CD4-positive, alpha-beta T cell (primary cell): ENCODE measurements at regions not wholly inside any gene's neighbourhood (a gene's known extent, or its start where the extent isn't known, plus 50 kb on each side); places are given as distances from the start of the nearest gene placed in this dataset.

Source experiments
- ATAC-seq: fragments of 200-7000 bp; cut with Tn5 transposase; one replicate; pipeline ENCODE4 v1.10.0; 2022; ENCODE audit warnings: mild to moderate bottlenecking; ENCODE audit not compliant: poor library complexity
- CTCF ChIA-PET: fragments of 350-600 bp; sonication (Branson Sonifier 250); formaldehyde crosslinking; loops from one replicate; lab custom pipeline; 2021; ENCODE audit warnings: antibody characterized with exemption, inconsistent platforms; lab: Charles Lee
- POLR2A ChIA-PET: fragments of 350-600 bp; sonication (Branson Sonifier 250); formaldehyde crosslinking; loops from one replicate; lab custom pipeline; 2021; ENCODE audit warnings: antibody characterized with exemption, inconsistent platforms; lab: Charles Lee
- DNase-seq, 14 experiments: peaks; one replicate each; pipeline ENCODE4 v3.0.0-alpha.2; 2013 to 2020; ENCODE audit warnings: mixed read lengths in 2 of 14
- H3K27ac ChIP-seq, 2 donors: one replicate each; pipeline versions ENCODE4 v1.5.1 to v1.7.0; 2013; ENCODE audit warnings: low read length in 2 of 2, low read depth in 1 of 2, mild to moderate bottlenecking in 1 of 2
- H3K27me3 ChIP-seq, 2 experiments: 1 replicate in 1 of 2; 2 replicates in 1 of 2; pipeline versions ENCODE4 v1.6.1 to v1.7.0; 2013; ENCODE audit warnings: low read length in 2 of 2, control low read depth in 1 of 2, mild to moderate bottlenecking in 1 of 2, moderate library complexity in 1 of 2; ENCODE audit not compliant: insufficient read depth in 2 of 2, control insufficient read depth in 1 of 2
- H3K36me3 ChIP-seq: one replicate; pipeline ENCODE4 v1.6.1; 2013; ENCODE audit warnings: low read length, control low read depth; ENCODE audit not compliant: insufficient read depth
- H3K4me1 ChIP-seq: one replicate; pipeline ENCODE4 v1.6.1; 2013; ENCODE audit warnings: low read length, control low read depth; ENCODE audit not compliant: insufficient read depth
- H3K4me3 ChIP-seq: one replicate; pipeline ENCODE4 v1.5.1; 2013; ENCODE audit warnings: mild to moderate bottlenecking, low read length, moderate library complexity
- H3K9me3 ChIP-seq, 2 experiments: 1 replicate in 1 of 2; 2 replicates in 1 of 2; pipeline versions ENCODE4 v1.6.1 to v1.7.0; 2013; ENCODE audit warnings: low read length in 2 of 2, mild to moderate bottlenecking in 2 of 2, control low read depth in 1 of 2, moderate library complexity in 1 of 2; ENCODE audit not compliant: control insufficient read depth in 1 of 2, insufficient read depth in 1 of 2
- H3K27ac Mint-ChIP-seq: one replicate; pipeline ENCODE4 v1.8.0; 2020; ENCODE audit warnings: mixed read lengths
- H3K27me3 Mint-ChIP-seq: one replicate; pipeline ENCODE4 v1.8.0; 2021; ENCODE audit warnings: mixed read lengths
- H3K36me3 Mint-ChIP-seq: one replicate; pipeline ENCODE4 v1.8.0; 2021; ENCODE audit warnings: low read depth, mixed read lengths
- H3K4me1 Mint-ChIP-seq: one replicate; pipeline ENCODE4 v1.8.0; 2021; ENCODE audit warnings: low read depth, mixed read lengths
- H3K4me3 Mint-ChIP-seq: one replicate; pipeline ENCODE4 v1.8.0; 2020; ENCODE audit warnings: mild to moderate bottlenecking, mixed read lengths
- H3K9me3 Mint-ChIP-seq: one replicate; pipeline ENCODE4 v1.8.0; 2020; ENCODE audit warnings: mixed read lengths
- intact Hi-C, 2 experiments: fragments of 100-400 bp; cut with DNase I in 1 of 2; cut with micrococcal nuclease in 1 of 2; formaldehyde crosslinking; loops; one replicate each; pipeline versions ENCODE4 v1.15.1 to v1.9.0; 2023 to 2025; cut with DNase I, micrococcal nuclease
- TF ChIP-seq, protein P1 (sequence below): fragments of 200-600 bp; IDR thresholded peaks from one replicate; pipeline ENCODE4 v1.8.0; 2022; ENCODE audit warnings: antibody characterized with exemption, mild to moderate bottlenecking

DNA sequence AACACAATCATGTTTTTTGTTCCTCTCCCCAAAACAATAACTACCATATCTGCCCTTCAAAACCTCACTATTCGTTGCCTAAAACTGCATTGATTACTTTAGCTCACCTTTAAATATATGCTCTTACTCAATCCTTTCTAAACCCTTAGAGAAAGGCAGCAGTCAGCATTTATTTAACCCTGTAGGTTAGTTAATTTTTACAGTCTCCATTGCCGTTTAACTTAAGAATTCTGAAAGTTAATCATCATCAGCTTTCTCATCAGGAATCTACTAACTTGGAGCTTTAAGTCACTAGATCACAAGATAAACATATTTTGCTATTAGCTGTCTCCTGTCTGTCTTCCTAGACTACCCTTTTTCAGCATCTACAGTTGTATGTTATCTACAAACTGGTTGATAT is 991.9 kb downstream of the EPHA7 start:
- H3K9me3 Mint-ChIP-seq: peaks cover 14% of the 10 kb centered on the region
- ChIA-PET CTCF (no interaction called here), POLR2A (no interaction called here)
- H3K36me3 Mint-ChIP-seq: no peaks in the 10 kb centered on the region
- no peaks in the 10 kb centered on the region for H3K4me1 Mint-ChIP-seq
- no peak overlapping the region for H3K4me3 Mint-ChIP-seq
- no peak for DNase-seq
- no peaks in the 10 kb centered on the region for H3K9me3 ChIP-seq
- no peak overlapping the region for H3K27ac ChIP-seq
- TF ChIP-seq, protein P1, sequence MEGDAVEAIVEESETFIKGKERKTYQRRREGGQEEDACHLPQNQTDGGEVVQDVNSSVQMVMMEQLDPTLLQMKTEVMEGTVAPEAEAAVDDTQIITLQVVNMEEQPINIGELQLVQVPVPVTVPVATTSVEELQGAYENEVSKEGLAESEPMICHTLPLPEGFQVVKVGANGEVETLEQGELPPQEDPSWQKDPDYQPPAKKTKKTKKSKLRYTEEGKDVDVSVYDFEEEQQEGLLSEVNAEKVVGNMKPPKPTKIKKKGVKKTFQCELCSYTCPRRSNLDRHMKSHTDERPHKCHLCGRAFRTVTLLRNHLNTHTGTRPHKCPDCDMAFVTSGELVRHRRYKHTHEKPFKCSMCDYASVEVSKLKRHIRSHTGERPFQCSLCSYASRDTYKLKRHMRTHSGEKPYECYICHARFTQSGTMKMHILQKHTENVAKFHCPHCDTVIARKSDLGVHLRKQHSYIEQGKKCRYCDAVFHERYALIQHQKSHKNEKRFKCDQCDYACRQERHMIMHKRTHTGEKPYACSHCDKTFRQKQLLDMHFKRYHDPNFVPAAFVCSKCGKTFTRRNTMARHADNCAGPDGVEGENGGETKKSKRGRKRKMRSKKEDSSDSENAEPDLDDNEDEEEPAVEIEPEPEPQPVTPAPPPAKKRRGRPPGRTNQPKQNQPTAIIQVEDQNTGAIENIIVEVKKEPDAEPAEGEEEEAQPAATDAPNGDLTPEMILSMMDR: no peak
- H3K4me3 ChIP-seq: no peak overlapping the region
- intact Hi-C loops: no loop called here
- H3K27ac Mint-ChIP-seq: no peak overlapping the region
- no peaks in the 10 kb centered on the region for H3K4me1 ChIP-seq
- H3K27me3 Mint-ChIP-seq: no peaks in the 10 kb centered on the region
- ATAC-seq: no peak
- no peaks in the 10 kb centered on the region for H3K27me3 ChIP-seq
- H3K36me3 ChIP-seq: no peaks in the 10 kb centered on the region

DNA sequence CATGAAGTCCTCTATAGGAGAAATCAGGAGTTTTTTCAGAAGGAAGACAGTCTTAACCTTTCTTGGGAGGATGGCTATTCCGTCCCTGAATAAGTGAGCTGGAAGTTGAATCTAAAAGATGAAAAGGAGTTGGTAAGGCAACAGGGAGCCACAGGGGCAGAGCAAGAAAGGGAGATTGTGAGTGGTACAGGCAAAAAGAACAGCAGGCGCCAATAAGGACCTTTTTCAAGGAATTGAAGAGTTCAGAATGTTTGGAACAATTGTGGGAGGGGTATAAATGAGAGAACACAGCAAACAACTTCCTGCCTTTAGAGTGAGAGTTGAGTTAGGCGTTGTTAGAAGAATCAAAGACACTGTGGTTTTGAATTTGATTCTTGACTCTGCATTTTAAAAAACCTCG is 1003.7 kb downstream of the EPHA7 start:
- no peaks in the 10 kb centered on the region for H3K36me3 ChIP-seq
- H3K9me3 ChIP-seq: peaks cover 0 to 1% of the 10 kb centered on the region in 2 experiments
- Mint-ChIP-seq H3K9me3 (peaks cover 6% of the 10 kb centered on the region), H3K4me3 (no peak overlapping the region), H3K27ac (no peak overlapping the region), H3K36me3 (no peaks in the 10 kb centered on the region), H3K27me3 (no peaks in the 10 kb centered on the region), H3K4me1 (no peaks in the 10 kb centered on the region)
- no peak overlapping the region for H3K4me3 ChIP-seq
- intact Hi-C loops: no loop called here
- POLR2A ChIA-PET: no interaction called here
- CTCF ChIA-PET: no interaction called here
- no peak overlapping the region for H3K27ac ChIP-seq
- no peaks in the 10 kb centered on the region for H3K4me1 ChIP-seq
- DNase-seq: no peak
- H3K27me3 ChIP-seq: no peaks in the 10 kb centered on the region
- no peak for ATAC-seq
- TF ChIP-seq, protein P1: no peak

DNA sequence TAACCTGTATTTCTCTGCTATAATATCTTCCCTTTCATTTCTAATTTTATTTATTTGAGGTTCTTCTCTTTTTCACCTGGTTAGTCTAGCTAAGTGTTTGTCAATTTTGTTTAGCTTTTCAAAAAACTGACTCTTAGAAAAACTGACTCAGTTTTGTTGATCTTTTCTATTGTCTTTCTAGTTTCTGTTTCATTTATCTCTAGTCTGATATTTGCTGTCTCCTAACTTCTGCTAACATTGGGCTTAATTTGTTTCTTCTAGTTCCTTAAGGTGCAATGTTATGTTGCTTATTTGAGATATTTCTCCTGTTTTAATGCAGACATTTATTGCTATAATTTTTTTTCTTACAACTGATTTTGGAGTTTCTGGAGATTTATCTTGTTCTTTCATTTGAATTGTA is 1011.0 kb downstream of the EPHA7 start:
- H3K36me3 ChIP-seq: no peaks in the 10 kb centered on the region
- H3K27me3 Mint-ChIP-seq: no peaks in the 10 kb centered on the region
- H3K9me3 ChIP-seq: no peaks in the 10 kb centered on the region
- H3K4me1 Mint-ChIP-seq: no peaks in the 10 kb centered on the region
- no peak overlapping the region for H3K4me3 ChIP-seq
- no peak for DNase-seq
- H3K4me1 ChIP-seq: no peaks in the 10 kb centered on the region
- H3K27ac Mint-ChIP-seq: no peak overlapping the region
- no peaks in the 10 kb centered on the region for H3K27me3 ChIP-seq
- intact Hi-C loops: no loop called here
- H3K27ac ChIP-seq: no peak overlapping the region
- no peak overlapping the region for H3K4me3 Mint-ChIP-seq
- H3K9me3 Mint-ChIP-seq: peaks cover 7% of the 10 kb centered on the region
- ChIA-PET CTCF (no interaction called here), POLR2A (no interaction called here)
- no peak for ATAC-seq
- H3K36me3 Mint-ChIP-seq: no peaks in the 10 kb centered on the region
- TF ChIP-seq, protein P1: no peak
